OCI-LY1 (cell line): ENCODE measurements at regions not wholly inside any gene's neighbourhood (a gene's known extent, or its start where the extent isn't known, plus 50 kb on each side); places are given as distances from the start of the nearest gene placed in this dataset.

Source experiments
- H2AFZ ChIP-seq: fragments of 200-600 bp; sonication (generic), shearing (Covaris generic); 2 replicates; pipeline ENCODE4 v1.6.0; 2014; ENCODE audit warnings: antibody characterized with exemption, mild to moderate bottlenecking, low read length
- H3F3A ChIP-seq: fragments of 200-600 bp; sonication (generic), shearing (Covaris generic); 2 replicates; pipeline ENCODE4 v1.6.0; 2014; ENCODE audit warnings: mild to moderate bottlenecking, antibody characterized with exemption, low read length, moderate library complexity; ENCODE audit not compliant: insufficient read depth
- H3K27ac ChIP-seq: fragments of 200-600 bp; sonication (generic); 2 replicates; pipeline ENCODE4 v1.5.1; 2014; ENCODE audit warnings: low read length, mixed run types, mild to moderate bottlenecking, low read depth; ENCODE audit not compliant: poor library complexity, severe bottlenecking
- H3K27me3 ChIP-seq: fragments of 200-600 bp; sonication (generic); 2 replicates; pipeline ENCODE4 v1.6.0; 2014; ENCODE audit warnings: antibody characterized with exemption, mild to moderate bottlenecking, low read length, moderate library complexity; ENCODE audit not compliant: insufficient read depth
- H3K36me3 ChIP-seq: fragments of 200-600 bp; sonication (generic); 2 replicates; pipeline ENCODE4 v1.6.1; 2014; ENCODE audit warnings: mild to moderate bottlenecking, antibody characterized with exemption, low read length, moderate library complexity, mixed read lengths; ENCODE audit not compliant: insufficient read depth
- H3K4me1 ChIP-seq: fragments of 200-600 bp; sonication (generic); 2 replicates; pipeline ENCODE4 v1.5.1; 2014; ENCODE audit warnings: mild to moderate bottlenecking, low read length, moderate library complexity; ENCODE audit not compliant: insufficient read depth, severe bottlenecking
- H3K4me2 ChIP-seq: fragments of 200-600 bp; sonication (generic), shearing (Covaris generic); 2 replicates; pipeline ENCODE4 v1.6.1; 2014; ENCODE audit warnings: low read length
- H3K4me3 ChIP-seq: fragments of 200-600 bp; sonication (generic); 2 replicates; pipeline ENCODE4 v1.5.1; 2014; ENCODE audit warnings: low read length, low read depth, mild to moderate bottlenecking, mixed read lengths; ENCODE audit not compliant: poor library complexity, severe bottlenecking
- H3K79me2 ChIP-seq: fragments of 200-600 bp; shearing (Covaris generic); 2 replicates; pipeline ENCODE4 v1.6.1; 2016; ENCODE audit warnings: mixed run types, low read length, mixed read lengths; ENCODE audit not compliant: insufficient read depth
- H3K9ac ChIP-seq: fragments of 200-600 bp; sonication (generic), shearing (Covaris generic); 2 replicates; pipeline ENCODE4 v1.6.1; 2014; ENCODE audit warnings: mild to moderate bottlenecking, low read length, mixed read lengths
- H3K9me2 ChIP-seq: fragments of 200-600 bp; sonication (generic), shearing (Covaris generic); 2 replicates; pipeline ENCODE4 v1.6.1; 2014; ENCODE audit warnings: low read depth, mild to moderate bottlenecking, low read length, mixed read lengths
- H3K9me3 ChIP-seq: fragments of 200-600 bp; shearing (Covaris generic); 2 replicates; pipeline ENCODE4 v1.6.1; 2014; ENCODE audit warnings: low read length, mixed read lengths
- H4K20me1 ChIP-seq: fragments of 200-600 bp; sonication (generic), shearing (Covaris generic); 2 replicates; pipeline ENCODE4 v1.6.0; 2016; ENCODE audit warnings: mild to moderate bottlenecking, low read length; ENCODE audit not compliant: insufficient read depth
- CTCF ChIP-seq: fragments of 200-600 bp; sonication (generic), shearing (Covaris generic); IDR thresholded peaks from 2 replicates; pipeline ENCODE4 v1.5.1; 2017; ENCODE audit warnings: mild to moderate bottlenecking, antibody characterized with exemption, low read length, moderate library complexity, mixed read lengths
- EZH2 ChIP-seq: fragments of 200-600 bp; sonication (generic), shearing (Covaris generic); IDR thresholded peaks from 2 replicates; pipeline ENCODE4 v1.8.0; 2017; ENCODE audit warnings: borderline replicate concordance, mixed run types, mild to moderate bottlenecking, antibody characterized with exemption, low read length, moderate library complexity, mixed read lengths

- Histone ChIP-seq H2AFZ (no peak overlapping the region), H3K4me2 (no peak overlapping the region), H3K4me3 (no peak overlapping the region), H3K9ac (no peak overlapping the region), H3K9me3 (no peaks in the 10 kb centered on the region), H3K27ac (no peak overlapping the region), H4K20me1 (no peaks in the 10 kb centered on the region), H3F3A (no peaks in the 10 kb centered on the region), H3K79me2 (no peaks in the 10 kb centered on the region), H3K4me1 (no peaks in the 10 kb centered on the region), H3K36me3 (no peaks in the 10 kb centered on the region), H3K9me2 (no peaks in the 10 kb centered on the region), H3K27me3 (no peaks in the 10 kb centered on the region)
- TF ChIP-seq CTCF, result no peak
- no peak for TF ChIP-seq EZH2
Observed at GRCh38 chr4:123284168-123284567, 112.4 kb upstream of the SPRY1 start.

GRCh38 chr4:123286903-123287466 is 109.6 kb upstream of the SPRY1 start:
- Histone ChIP-seq H3K27me3 (no peaks in the 10 kb centered on the region), H3K36me3 (0 out of 2 replicates have a peak, but pooled peaks cover 5% of the 10 kb centered on the region), H3K4me3 (no peak overlapping the region), H3K79me2 (no peaks in the 10 kb centered on the region), H2AFZ (no peak overlapping the region), H3K27ac (no peak overlapping the region), H3K4me1 (no peaks in the 10 kb centered on the region), H4K20me1 (no peaks in the 10 kb centered on the region), H3K9me3 (peaks cover 10% of the 10 kb centered on the region; the same call in 1 of the 2 replicates), H3K4me2 (no peak overlapping the region), H3K9ac (no peak overlapping the region), H3F3A (no peaks in the 10 kb centered on the region), H3K9me2 (no peaks in the 10 kb centered on the region)
- no peak for TF ChIP-seq CTCF
- no peak for TF ChIP-seq EZH2

GRCh38 chr4:123288309-123289025 is 108.1 kb upstream of the SPRY1 start:
- Histone ChIP-seq H3K4me2 (no peak overlapping the region), H3K9me3 (peaks cover 10% of the 10 kb centered on the region; the same call in 1 of the 2 replicates), H3K4me3 (no peak overlapping the region), H4K20me1 (no peaks in the 10 kb centered on the region), H2AFZ (no peak overlapping the region), H3K9ac (no peak overlapping the region), H3K4me1 (no peaks in the 10 kb centered on the region), H3K79me2 (no peaks in the 10 kb centered on the region), H3K9me2 (no peaks in the 10 kb centered on the region), H3K36me3 (0 out of 2 replicates have a peak, but pooled peaks cover 13% of the 10 kb centered on the region), H3K27me3 (no peaks in the 10 kb centered on the region), H3K27ac (no peak overlapping the region), H3F3A (no peaks in the 10 kb centered on the region)
- no peak for TF ChIP-seq CTCF
